Central memory CD8-positive, alpha-beta T cell (primary cell): ENCODE measurements at regions not wholly inside any gene's neighbourhood (a gene's known extent, or its start where the extent isn't known, plus 50 kb on each side); places are given as distances from the start of the nearest gene placed in this dataset.
"Not testable (repeated sequence)": the region's sequence is repeated elsewhere in the genome, so short reads cannot be mapped to it uniquely, and the experiment has no call there.

Experiments
- ATAC-seq: fragments of 150-1000 bp; cut with Tn5 transposase; replicated peaks from 2 replicates; pipeline ENCODE4 v1.10.0; 2022; ENCODE audit warnings: mild to moderate bottlenecking, moderate FRiP score, moderate number of reproducible peaks; ENCODE audit not compliant: poor library complexity, severe bottlenecking; ENCODE audit errors: extremely low read depth
- DNase-seq, 2 donors: peaks; one replicate each; pipeline ENCODE4 v3.0.0; 2021; ENCODE audit warnings: low spot score in 2 of 2
- H3K27ac Mint-ChIP-seq: one replicate; pipeline ENCODE4 v1.8.0; 2022; ENCODE audit warnings: low read depth, mild to moderate bottlenecking, moderate library complexity, mixed read lengths
- H3K27me3 Mint-ChIP-seq: one replicate; pipeline ENCODE4 v1.8.0; 2022; ENCODE audit warnings: mixed read lengths
- H3K36me3 Mint-ChIP-seq: one replicate; pipeline ENCODE4 v1.8.0; 2022; ENCODE audit warnings: mild to moderate bottlenecking, moderate library complexity, mixed read lengths; ENCODE audit not compliant: insufficient read depth
- H3K4me1 Mint-ChIP-seq: one replicate; pipeline ENCODE4 v1.8.0; 2022; ENCODE audit warnings: mixed read lengths
- H3K4me3 Mint-ChIP-seq: one replicate; pipeline ENCODE4 v1.8.0; 2022; ENCODE audit warnings: mild to moderate bottlenecking, moderate library complexity, mixed read lengths
- H3K9me3 Mint-ChIP-seq: one replicate; pipeline ENCODE4 v1.8.0; 2022; ENCODE audit warnings: mixed read lengths

DNA sequence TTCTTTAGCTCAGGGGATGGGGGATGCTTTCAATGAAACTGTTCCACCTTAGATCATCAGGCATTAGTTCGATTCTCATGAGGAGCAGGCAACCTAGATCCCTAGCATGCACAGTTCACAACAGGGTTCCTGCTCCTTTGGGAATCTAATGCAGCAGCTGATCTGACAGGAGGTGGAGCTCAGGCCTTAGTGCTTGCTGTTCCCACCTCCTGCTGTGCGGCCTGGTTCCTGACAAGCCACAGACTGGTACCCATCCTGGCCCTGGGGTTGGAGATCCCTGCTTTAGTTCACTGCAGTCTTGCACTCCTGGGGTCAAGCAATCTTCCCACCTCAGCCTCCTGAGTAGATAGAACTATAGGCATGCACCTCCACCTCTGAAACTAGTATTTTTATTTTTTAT lies 1369.8 kb upstream of the NUDT12 start:
- no peak overlapping the region for H3K27ac Mint-ChIP-seq
- H3K4me3 Mint-ChIP-seq = no peak overlapping the region
- H3K9me3 Mint-ChIP-seq = peaks cover 13% of the 10 kb centered on the region
- no peaks in the 10 kb centered on the region for H3K4me1 Mint-ChIP-seq
- DNase-seq (no peak), ATAC-seq (no peak)
- no peaks in the 10 kb centered on the region for H3K36me3 Mint-ChIP-seq
- no peaks in the 10 kb centered on the region for H3K27me3 Mint-ChIP-seq

- Mint-ChIP-seq H3K9me3 (peaks cover 15% of the 10 kb centered on the region), H3K4me3 (no peak overlapping the region), H3K4me1 (no peaks in the 10 kb centered on the region), H3K27me3 (no peaks in the 10 kb centered on the region), H3K27ac (no peak overlapping the region), H3K36me3 (no peaks in the 10 kb centered on the region)
- no peak for ATAC-seq
- DNase-seq = no peak
Observed at GRCh38 chr5:104928906-104929520, 1366.4 kb upstream of the NUDT12 start.

- Mint-ChIP-seq H3K4me1 (no peaks in the 10 kb centered on the region), H3K9me3 (no peaks in the 10 kb centered on the region), H3K27ac (no peak overlapping the region), H3K4me3 (no peak overlapping the region), H3K36me3 (no peaks in the 10 kb centered on the region), H3K27me3 (no peaks in the 10 kb centered on the region)
- no peak for DNase-seq
- no peak for ATAC-seq
Observed at GRCh38 chr5:104915226-104915625, 1352.6 kb upstream of the NUDT12 start.

DNA sequence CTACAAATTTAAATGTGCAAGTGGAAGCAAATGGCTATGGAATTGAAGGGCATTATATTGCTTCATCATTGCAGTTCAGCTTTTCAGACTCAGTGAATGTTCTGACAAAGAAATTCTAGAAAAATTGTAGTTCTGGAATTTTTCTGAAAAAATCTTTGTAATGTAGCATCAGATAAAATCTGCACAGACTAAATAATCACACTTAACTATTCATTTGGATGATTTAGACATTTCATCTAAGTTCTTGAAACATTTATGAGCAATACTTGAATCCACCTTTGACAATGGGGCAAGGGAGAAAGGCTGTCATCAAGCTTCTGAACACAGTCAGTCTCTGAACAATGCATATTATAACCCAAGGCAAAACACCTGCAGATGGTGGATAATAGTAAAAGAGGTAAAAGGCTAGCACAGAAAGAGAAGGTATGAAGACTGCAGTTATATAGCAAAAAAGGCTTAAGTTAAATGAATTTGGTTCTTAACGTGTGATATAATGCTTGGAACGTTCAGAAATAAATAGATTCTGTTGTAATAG lies 1352.0 kb upstream of the NUDT12 start:
- no peak for ATAC-seq
- Mint-ChIP-seq H3K4me1 (no peaks in the 10 kb centered on the region), H3K36me3 (no peaks in the 10 kb centered on the region), H3K27me3 (no peaks in the 10 kb centered on the region), H3K9me3 (no peaks in the 10 kb centered on the region), H3K4me3 (no peak overlapping the region), H3K27ac (no peak overlapping the region)
- no peak for DNase-seq

- DNase-seq (no peak), ATAC-seq (no peak)
- H3K4me1 Mint-ChIP-seq = no peaks in the 10 kb centered on the region
- H3K27ac Mint-ChIP-seq = no peak overlapping the region
- H3K27me3 Mint-ChIP-seq = no peaks in the 10 kb centered on the region
- H3K9me3 Mint-ChIP-seq = no peaks in the 10 kb centered on the region
- no peaks in the 10 kb centered on the region for H3K36me3 Mint-ChIP-seq
- no peak overlapping the region for H3K4me3 Mint-ChIP-seq
Observed at GRCh38 chr5:104913841-104914281, 1351.3 kb upstream of the NUDT12 start.

DNA sequence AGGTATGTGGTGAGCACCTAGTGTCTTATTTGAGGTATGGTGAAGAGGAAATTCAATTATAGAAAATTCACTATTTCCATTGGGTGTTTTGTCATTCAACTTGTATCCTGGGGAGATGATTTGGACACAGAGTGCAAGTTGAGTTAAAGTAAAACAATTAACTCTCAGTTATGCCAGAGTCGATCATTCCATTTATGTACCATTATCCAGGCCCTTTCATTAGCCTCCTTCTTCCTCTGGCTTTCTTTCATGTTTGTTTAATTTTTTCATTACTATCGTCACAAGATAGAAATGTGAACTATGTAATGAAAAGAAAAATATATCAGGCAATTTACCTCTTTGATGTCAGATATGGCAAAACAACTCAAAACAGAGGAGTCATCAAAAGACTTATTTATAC lies 1347.2 kb upstream of the NUDT12 start:
- no peaks in the 10 kb centered on the region for H3K36me3 Mint-ChIP-seq
- H3K4me1 Mint-ChIP-seq = no peaks in the 10 kb centered on the region
- no peaks in the 10 kb centered on the region for H3K27me3 Mint-ChIP-seq
- H3K4me3 Mint-ChIP-seq = no peak overlapping the region
- no peak for DNase-seq
- no peak for ATAC-seq
- H3K9me3 Mint-ChIP-seq = no peaks in the 10 kb centered on the region
- no peak overlapping the region for H3K27ac Mint-ChIP-seq

DNA sequence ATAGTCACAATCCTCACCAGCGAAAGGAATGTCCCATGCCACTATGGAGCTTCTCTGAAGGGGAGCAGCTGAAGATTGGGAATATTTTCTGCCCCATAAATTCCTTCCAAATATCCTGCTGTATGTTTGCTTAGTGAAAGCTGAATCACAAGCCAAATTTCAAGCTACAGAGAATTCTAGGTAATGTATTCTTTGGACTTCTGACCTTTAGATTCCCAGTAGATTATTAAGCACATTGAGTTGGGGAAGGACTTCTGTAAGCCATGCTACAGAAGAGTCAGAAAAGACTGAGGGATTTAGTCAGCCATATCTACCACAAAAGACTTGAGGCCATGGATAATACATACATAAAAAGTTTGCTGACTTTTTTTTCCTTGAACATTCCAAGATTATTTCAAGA lies 1342.0 kb upstream of the NUDT12 start:
- no peaks in the 10 kb centered on the region for H3K27me3 Mint-ChIP-seq
- DNase-seq (no peak), ATAC-seq (no peak)
- H3K27ac Mint-ChIP-seq = no peak overlapping the region
- H3K4me1 Mint-ChIP-seq = no peaks in the 10 kb centered on the region
- H3K36me3 Mint-ChIP-seq = no peaks in the 10 kb centered on the region
- H3K4me3 Mint-ChIP-seq = no peak overlapping the region
- H3K9me3 Mint-ChIP-seq = no peaks in the 10 kb centered on the region

- DNase-seq = no peak
- H3K9me3 Mint-ChIP-seq = peaks cover 5% of the 10 kb centered on the region
- no peak overlapping the region for H3K27ac Mint-ChIP-seq
- no peaks in the 10 kb centered on the region for H3K27me3 Mint-ChIP-seq
- no peaks in the 10 kb centered on the region for H3K4me1 Mint-ChIP-seq
- H3K4me3 Mint-ChIP-seq = no peak overlapping the region
- no peaks in the 10 kb centered on the region for H3K36me3 Mint-ChIP-seq
- no peak for ATAC-seq
Observed at GRCh38 chr5:104903941-104904340, 1341.4 kb upstream of the NUDT12 start.

GRCh38 chr5:104891596-104891995 lies 1329.0 kb upstream of the NUDT12 start:
- no peak for ATAC-seq
- Mint-ChIP-seq H3K9me3 (peaks cover 17% of the 10 kb centered on the region), H3K36me3 (no peaks in the 10 kb centered on the region), H3K27me3 (no peaks in the 10 kb centered on the region), H3K4me3 (no peak overlapping the region), H3K27ac (no peak overlapping the region), H3K4me1 (no peaks in the 10 kb centered on the region)
- no peak for DNase-seq

- H3K4me3 Mint-ChIP-seq = no peak overlapping the region
- no peaks in the 10 kb centered on the region for H3K4me1 Mint-ChIP-seq
- ATAC-seq (no peak), DNase-seq (no peak)
- no peaks in the 10 kb centered on the region for H3K36me3 Mint-ChIP-seq
- no peak overlapping the region for H3K27ac Mint-ChIP-seq
- H3K9me3 Mint-ChIP-seq = peaks cover 17% of the 10 kb centered on the region
- no peaks in the 10 kb centered on the region for H3K27me3 Mint-ChIP-seq
Observed at GRCh38 chr5:104890767-104891166, 1328.2 kb upstream of the NUDT12 start.

GRCh38 chr5:104859437-104859836 lies 1296.8 kb upstream of the NUDT12 start:
- Mint-ChIP-seq H3K27ac (no peak overlapping the region), H3K4me1 (no peaks in the 10 kb centered on the region), H3K27me3 (no peaks in the 10 kb centered on the region), H3K9me3 (peaks cover 22% of the 10 kb centered on the region), H3K36me3 (no peaks in the 10 kb centered on the region), H3K4me3 (no peak overlapping the region)
- ATAC-seq (no peak), DNase-seq (no peak)

GRCh38 chr5:104852099-104852498 lies 1289.5 kb upstream of the NUDT12 start:
- not testable (repeated sequence) for H3K36me3 Mint-ChIP-seq, H3K27me3 Mint-ChIP-seq, H3K4me1 Mint-ChIP-seq, ATAC-seq, H3K4me3 Mint-ChIP-seq, H3K27ac Mint-ChIP-seq, DNase-seq
- peaks cover 17% of the 10 kb centered on the region for H3K9me3 Mint-ChIP-seq

DNA sequence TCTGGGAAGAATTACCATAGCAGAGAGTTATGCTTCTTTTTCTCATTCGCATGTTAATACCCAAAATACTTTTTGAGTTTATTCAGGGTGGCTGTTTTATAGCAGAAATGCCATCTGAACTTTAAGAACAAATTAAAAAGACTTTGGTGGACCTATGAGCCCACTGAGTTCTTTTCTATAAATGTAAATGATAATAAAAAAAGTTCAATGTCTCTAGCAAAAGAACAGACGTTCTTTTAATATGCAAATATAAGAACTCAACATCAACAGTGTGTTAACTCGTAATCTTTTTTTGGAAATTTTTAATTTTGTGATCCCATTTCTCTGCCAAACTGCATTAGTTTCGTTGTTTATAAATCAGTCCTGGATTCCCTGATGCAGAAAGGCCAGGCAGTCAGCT lies 1283.0 kb upstream of the NUDT12 start:
- H3K9me3 Mint-ChIP-seq = peaks cover 9% of the 10 kb centered on the region
- H3K27me3 Mint-ChIP-seq = no peaks in the 10 kb centered on the region
- no peaks in the 10 kb centered on the region for H3K36me3 Mint-ChIP-seq
- no peak for DNase-seq
- H3K4me1 Mint-ChIP-seq = no peaks in the 10 kb centered on the region
- no peak overlapping the region for H3K4me3 Mint-ChIP-seq
- H3K27ac Mint-ChIP-seq = no peak overlapping the region
- no peak for ATAC-seq
